PC-9 (cell line): ENCODE measurements at regions not wholly inside any gene's neighbourhood (a gene's known extent, or its start where the extent isn't known, plus 50 kb on each side); places are given as distances from the start of the nearest gene placed in this dataset.
"Not testable (repeated sequence)": the region's sequence is repeated elsewhere in the genome, so short reads cannot be mapped to it uniquely, and the experiment has no call there.

Experiments used
- BruUV-seq: library from RNA; stranded (reverse); fragments of 400-500 nt; replicated peaks from 2 replicates; lab custom pipeline; 2021; lab: Mats Ljungman, UMichigan
- CTCF ChIA-PET: fragments of 300-600 bp; sonication (Branson Sonifier 250); formaldehyde crosslinking; loops from one replicate; lab custom pipeline; 2022; ENCODE audit warnings: antibody characterized with exemption; lab: Charles Lee
- POLR2A ChIA-PET: fragments of 300-600 bp; sonication (Branson Sonifier 250); formaldehyde crosslinking; loops from one replicate; lab custom pipeline; 2022; ENCODE audit warnings: antibody characterized with exemption; ENCODE audit not compliant: unreplicated experiment; lab: Charles Lee
- DNase-seq, 2 experiments: peaks; one replicate each; pipeline versions ENCODE4 v3.0.0 to v3.0.0-alpha.2; 2015 to 2022; ENCODE audit warnings: mixed read lengths in 1 of 2
- H2AFZ ChIP-seq: fragments of 200-600 bp; sonication (generic); 2 replicates; pipeline ENCODE4 v1.8.1; 2017; ENCODE audit warnings: antibody characterized with exemption
- H3F3A ChIP-seq: fragments of 200-600 bp; sonication (generic); 2 replicates; pipeline ENCODE4 v1.8.1; 2017; ENCODE audit warnings: antibody characterized with exemption, mild to moderate bottlenecking, low read depth; ENCODE audit not compliant: insufficient read depth
- H3K27ac ChIP-seq: fragments of 200-600 bp; sonication (generic); 2 replicates; pipeline ENCODE4 v1.6.1; 2016; ENCODE audit warnings: mixed run types
- H3K27me3 ChIP-seq: fragments of 200-600 bp; sonication (generic); 2 replicates; pipeline ENCODE4 v1.6.1; 2016; ENCODE audit warnings: low read depth, mixed run types; ENCODE audit not compliant: insufficient read depth
- H3K36me3 ChIP-seq: fragments of 200-600 bp; sonication (generic); 2 replicates; pipeline ENCODE4 v1.6.1; 2016; ENCODE audit warnings: low read depth, mixed run types
- H3K4me1 ChIP-seq: fragments of 200-600 bp; sonication (generic); replicated peaks from 2 replicates; pipeline ENCODE4 v1.6.1; 2016; ENCODE audit warnings: mixed run types; ENCODE audit not compliant: insufficient read depth
- H3K4me2 ChIP-seq: fragments of 200-600 bp; sonication (generic); 2 replicates; pipeline ENCODE4 v1.6.1; 2017; ENCODE audit warnings: mixed run types
- H3K4me3 ChIP-seq: fragments of 200-600 bp; sonication (generic); 2 replicates; pipeline ENCODE4 v1.6.1; 2016; ENCODE audit warnings: mixed run types
- H3K79me2 ChIP-seq: fragments of 200-600 bp; sonication (generic); 2 replicates; pipeline ENCODE4 v1.6.1; 2017; ENCODE audit warnings: low read depth, mixed run types
- H3K9me2 ChIP-seq: fragments of 200-600 bp; sonication (generic); 2 replicates; pipeline ENCODE4 v1.8.1; 2017; ENCODE audit warnings: mild to moderate bottlenecking; ENCODE audit not compliant: insufficient read depth
- H3K9me3 ChIP-seq: fragments of 200-600 bp; sonication (generic); 2 replicates; pipeline ENCODE4 v1.8.1; 2016; ENCODE audit warnings: low read depth; ENCODE audit not compliant: insufficient read depth
- H4K20me1 ChIP-seq: fragments of 200-600 bp; sonication (generic); 2 replicates; pipeline ENCODE4 v1.8.1; 2017; ENCODE audit not compliant: insufficient read depth
- CTCF ChIP-seq: fragments of 200-600 bp; sonication (generic); conservative IDR thresholded peaks from 2 replicates; pipeline ENCODE4 v1.6.1; 2017; ENCODE audit warnings: mixed run types, antibody characterized with exemption, mild to moderate bottlenecking, moderate library complexity
- EZH2 ChIP-seq: fragments of 200-600 bp; sonication (generic); IDR thresholded peaks from 2 replicates; pipeline ENCODE4 v1.8.0; 2017; ENCODE audit warnings: antibody characterized with exemption, low read depth
- intact Hi-C: fragments of 100-400 bp; cut with micrococcal nuclease; formaldehyde crosslinking; loops from one replicate; pipeline ENCODE4 v1.10.0; 2022; ENCODE audit not compliant: unreplicated experiment

DNA sequence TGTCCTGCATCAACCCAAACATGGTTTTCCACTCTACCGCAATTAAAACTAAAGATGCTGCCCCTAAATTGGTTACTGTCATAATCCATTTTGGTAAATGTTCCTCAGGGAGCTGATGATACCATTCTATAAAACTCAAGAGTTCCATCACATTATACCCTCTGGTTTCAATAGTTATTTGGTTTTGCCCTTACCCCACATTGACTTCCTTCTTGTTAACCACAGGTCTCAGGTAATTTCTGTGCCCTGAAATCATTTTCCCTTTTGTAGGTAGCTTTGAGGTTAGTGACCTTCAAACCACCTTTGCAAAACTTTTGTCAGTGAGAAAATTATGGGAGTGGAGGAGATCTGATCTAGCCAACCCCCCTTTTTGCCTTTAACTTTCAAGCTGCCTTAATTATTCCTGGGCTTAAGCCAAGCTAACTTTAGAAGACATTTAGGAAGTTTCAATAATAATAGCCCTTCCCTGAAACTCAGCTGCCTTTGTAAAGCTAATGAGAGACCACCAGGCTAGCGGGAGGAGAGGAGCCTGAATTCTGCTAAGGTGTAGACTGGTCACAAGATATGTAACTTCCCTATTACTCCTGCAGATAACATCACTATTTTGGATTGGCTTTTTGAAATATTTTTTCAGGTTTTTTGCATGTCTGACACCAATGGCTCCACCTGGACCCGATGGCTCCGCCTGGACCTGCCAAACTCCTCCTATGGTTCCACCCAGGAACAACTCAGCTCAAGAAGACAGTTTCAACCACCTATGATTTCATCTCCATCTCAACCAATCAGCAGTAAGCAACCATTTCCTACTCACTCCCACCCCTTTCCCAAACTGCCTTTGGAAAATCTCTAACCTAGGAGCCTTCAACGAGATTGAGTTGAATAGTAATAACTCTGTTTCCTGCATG lies 224.9 kb downstream of the HS3ST3B1 start:
- no peak for TF ChIP-seq EZH2
- TF ChIP-seq CTCF, result no peak
- BruUV-seq, result no TSS peak
- intact Hi-C loops, result no loop called here
- Histone ChIP-seq H3K27ac (no peak overlapping the region), H3K4me3 (no peak overlapping the region), H3K79me2 (no peaks in the 10 kb centered on the region), H3K9me2 (no peaks in the 10 kb centered on the region), H4K20me1 (no peaks in the 10 kb centered on the region), H3K36me3 (no peaks in the 10 kb centered on the region), H2AFZ (no peak overlapping the region), H3K4me2 (no peak overlapping the region), H3K9me3 (no peaks in the 10 kb centered on the region), H3F3A (no peaks in the 10 kb centered on the region), H3K4me1 (no peaks in the 10 kb centered on the region), H3K27me3 (no peaks in the 10 kb centered on the region)
- ChIA-PET POLR2A (no interaction called here), CTCF (no interaction called here)
- no peak for DNase-seq

DNA sequence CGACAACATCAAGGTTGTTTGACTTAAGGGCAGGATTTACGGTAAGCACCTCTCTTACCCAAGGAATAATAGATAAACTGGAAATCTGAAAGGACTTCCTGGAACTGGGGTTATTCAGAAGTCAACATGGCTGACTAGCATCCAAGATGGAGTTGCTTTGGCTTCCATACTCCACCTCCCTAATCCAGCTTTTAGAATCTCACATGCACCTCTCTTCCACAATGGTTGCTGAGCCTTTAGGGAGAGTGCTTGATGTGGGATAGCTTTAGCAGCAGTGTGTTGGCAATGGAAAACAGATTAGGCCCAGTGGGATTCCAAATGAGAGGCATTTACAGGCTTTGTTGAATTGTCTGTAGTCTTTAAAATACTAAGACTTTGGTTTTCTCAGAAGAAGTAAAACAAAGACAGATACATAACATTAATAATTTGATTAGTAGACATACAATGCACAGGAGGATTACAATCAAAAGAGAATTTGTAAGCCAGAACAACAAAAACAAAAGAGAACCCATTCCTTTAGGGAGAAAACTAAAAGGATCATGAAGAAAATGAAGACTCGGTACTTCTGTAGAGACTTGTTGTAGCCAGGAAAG lies 222.0 kb downstream of the HS3ST3B1 start:
- no peak overlapping the region for H2AFZ ChIP-seq
- no peak for DNase-seq
- TF ChIP-seq CTCF (no peak), EZH2 (no peak)
- H3K36me3 ChIP-seq, result no peaks in the 10 kb centered on the region
- CTCF ChIA-PET, result no interaction called here
- H3K79me2 ChIP-seq, result no peaks in the 10 kb centered on the region
- intact Hi-C loops, result no loop called here
- no TSS peak for BruUV-seq
- no peaks in the 10 kb centered on the region for H3K27me3 ChIP-seq
- no peaks in the 10 kb centered on the region for H4K20me1 ChIP-seq
- POLR2A ChIA-PET, result no interaction called here
- H3K4me2 ChIP-seq, result no peak overlapping the region
- H3K9me3 ChIP-seq, result no peaks in the 10 kb centered on the region
- no peaks in the 10 kb centered on the region for H3F3A ChIP-seq
- no peaks in the 10 kb centered on the region for H3K4me1 ChIP-seq
- H3K9me2 ChIP-seq, result no peaks in the 10 kb centered on the region
- no peak overlapping the region for H3K27ac ChIP-seq
- H3K4me3 ChIP-seq, result no peak overlapping the region

DNA sequence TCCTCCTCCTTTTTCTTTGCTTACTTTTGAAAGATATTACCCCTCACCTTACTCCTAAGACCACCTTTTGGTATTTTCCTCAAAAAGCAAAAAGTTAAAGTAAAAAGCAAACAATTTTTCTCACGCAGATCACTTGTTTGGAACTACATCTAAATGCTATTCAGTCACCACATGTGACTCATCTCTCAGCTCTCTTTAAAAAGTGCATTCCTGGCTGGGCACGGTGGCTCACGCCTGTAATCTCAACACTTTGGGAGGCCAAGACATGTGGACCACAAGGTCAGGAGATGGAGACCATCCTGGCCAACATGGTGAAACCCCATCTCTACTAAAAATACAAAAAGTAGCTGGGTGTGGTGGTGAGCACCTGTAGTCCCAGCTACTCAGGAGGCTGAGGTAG lies 218.0 kb downstream of the HS3ST3B1 start:
- H3K4me2 ChIP-seq, H3K9me2 ChIP-seq, H3K27ac ChIP-seq, H3K4me1 ChIP-seq, CTCF ChIA-PET, H4K20me1 ChIP-seq, H3K79me2 ChIP-seq, BruUV-seq, intact Hi-C loops, H3K27me3 ChIP-seq, H3K9me3 ChIP-seq, H3K36me3 ChIP-seq, DNase-seq, H3F3A ChIP-seq, POLR2A ChIA-PET, H2AFZ ChIP-seq, H3K4me3 ChIP-seq: not testable (repeated sequence)
